Medulla oblongata (tissue), 1 donor: ENCODE measurements at regions not wholly inside any gene's neighbourhood (a gene's known extent, or its start where the extent isn't known, plus 50 kb on each side); places are given as distances from the start of the nearest gene placed in this dataset.
"Not testable (repeated sequence)": the region's sequence is repeated elsewhere in the genome, so short reads cannot be mapped to it uniquely, and the experiment has no call there.

Source experiments
- DNase-seq: peaks from one replicate; pipeline ENCODE4 v3.0.0-alpha.2; 2015; ENCODE audit errors: extremely low spot score

GRCh38 chr4:66929748-66930147, 615.6 kb downstream of the CENPC start:
- DNase-seq: no peak

- not testable (repeated sequence) for DNase-seq
Observed at GRCh38 chr4:66928881-66929280, 616.4 kb downstream of the CENPC start.

GRCh38 chr4:66927937-66928336, 617.4 kb downstream of the CENPC start:
- no peak for DNase-seq

GRCh38 chr4:66926687-66927086, 618.6 kb downstream of the CENPC start:
- DNase-seq: no peak

GRCh38 chr4:66923081-66923865, 622.0 kb downstream of the CENPC start:
- no peak for DNase-seq

- DNase-seq: no peak
Observed at GRCh38 chr4:66921433-66921832, 623.9 kb downstream of the CENPC start.

- DNase-seq: no peak
Observed at GRCh38 chr4:66920514-66920913, 624.8 kb downstream of the CENPC start.

- no peak for DNase-seq
Observed at GRCh38 chr4:66911880-66912279, 633.4 kb downstream of the CENPC start.

- no peak for DNase-seq
Observed at GRCh38 chr4:66906314-66906713, 639.0 kb downstream of the CENPC start.

GRCh38 chr4:66899422-66900065, 645.8 kb downstream of the CENPC start:
- DNase-seq: no peak

- no peak for DNase-seq
Observed at GRCh38 chr4:66893807-66894206, 651.5 kb downstream of the CENPC start.

GRCh38 chr4:66887061-66887460, 658.2 kb downstream of the CENPC start:
- no peak for DNase-seq

- DNase-seq: no peak
Observed at GRCh38 chr4:66885501-66886165, 659.7 kb downstream of the CENPC start.

- no peak for DNase-seq
Observed at GRCh38 chr4:66876946-66877345, 668.4 kb downstream of the CENPC start.

GRCh38 chr4:66872661-66873060, 672.6 kb downstream of the CENPC start:
- DNase-seq: no peak

GRCh38 chr4:66863481-66863880, 681.8 kb downstream of the CENPC start:
- DNase-seq: no peak

- DNase-seq: no peak
Observed at GRCh38 chr4:66855956-66856355, 689.3 kb downstream of the CENPC start.

GRCh38 chr4:66853845-66854244, 691.5 kb downstream of the CENPC start:
- DNase-seq: no peak

- peak; percentile 8 for DNase-seq
Observed at GRCh38 chr4:66852843-66853242, 692.5 kb downstream of the CENPC start.

- DNase-seq: no peak
Observed at GRCh38 chr4:66849596-66849995, 695.7 kb downstream of the CENPC start.

- no peak for DNase-seq
Observed at GRCh38 chr4:66842724-66843088, 702.6 kb downstream of the CENPC start.

- DNase-seq: no peak
Observed at GRCh38 chr4:66842026-66842723, 703.1 kb downstream of the CENPC start.
